NCI-H526 treated with DMSO at 0.1 percent for 48 hours (cell line): ENCODE measurements at regions not wholly inside any gene's neighbourhood (a gene's known extent, or its start where the extent isn't known, plus 50 kb on each side); places are given as distances from the start of the nearest gene placed in this dataset.

ENCODE experiments used
- DNase-seq: peaks from one replicate; lab custom pipeline; 2025; lab: John Stamatoyannopoulos, UW

GRCh38 chr6:105649192-105649591, 246.3 kb upstream of the PREP start:
- DNase-seq: no peak

GRCh38 chr6:105648276-105648675, 245.4 kb upstream of the PREP start:
- no peak for DNase-seq

GRCh38 chr6:105646391-105646867, 243.5 kb upstream of the PREP start:
- no peak for DNase-seq

- DNase-seq: no peak
Observed at GRCh38 chr6:105645958-105646357, 243.1 kb upstream of the PREP start.

- DNase-seq: no peak
Observed at GRCh38 chr6:105645156-105645555, 242.3 kb upstream of the PREP start.

GRCh38 chr6:105644691-105645090, 241.8 kb upstream of the PREP start:
- DNase-seq: no peak

GRCh38 chr6:105644073-105644489, 241.2 kb upstream of the PREP start:
- no peak for DNase-seq

- DNase-seq: no peak
Observed at GRCh38 chr6:105642708-105643107, 239.8 kb upstream of the PREP start.

- no peak for DNase-seq
Observed at GRCh38 chr6:105641504-105641903, 238.6 kb upstream of the PREP start.

- no peak for DNase-seq
Observed at GRCh38 chr6:105639124-105639523, 236.2 kb upstream of the PREP start.

GRCh38 chr6:105633814-105634213, 230.9 kb upstream of the PREP start:
- DNase-seq: no peak

GRCh38 chr6:105628156-105628860, 225.4 kb upstream of the PREP start:
- no peak for DNase-seq

GRCh38 chr6:105626295-105627158, 223.6 kb upstream of the PREP start:
- no peak for DNase-seq

- no peak for DNase-seq
Observed at GRCh38 chr6:105624021-105624420, 221.1 kb upstream of the PREP start.

- no peak for DNase-seq
Observed at GRCh38 chr6:105622226-105622625, 219.3 kb upstream of the PREP start.

GRCh38 chr6:105621564-105622175, 218.8 kb upstream of the PREP start:
- no peak for DNase-seq

GRCh38 chr6:105620878-105621277, 218.0 kb upstream of the PREP start:
- DNase-seq: no peak

GRCh38 chr6:105619971-105620741, 217.3 kb upstream of the PREP start:
- DNase-seq: no peak

GRCh38 chr6:105618247-105618646, 215.4 kb upstream of the PREP start:
- DNase-seq: no peak

- DNase-seq: no peak
Observed at GRCh38 chr6:105616521-105616920, 213.6 kb upstream of the PREP start.

- DNase-seq: no peak
Observed at GRCh38 chr6:105611606-105612005, 208.7 kb upstream of the PREP start.

- DNase-seq: no peak
Observed at GRCh38 chr6:105609375-105609991, 206.6 kb upstream of the PREP start.
